GM18517 (cell line): ENCODE measurements at regions not wholly inside any gene's neighbourhood (a gene's known extent, or its start where the extent isn't known, plus 50 kb on each side); places are given as distances from the start of the nearest gene placed in this dataset.
"Not testable (repeated sequence)": the region's sequence is repeated elsewhere in the genome, so short reads cannot be mapped to it uniquely, and the experiment has no call there.

Source experiments
- ATAC-seq: cut with Tn5 transposase; IDR thresholded peaks from one replicate; pipeline ENCODE4 v1.9.1; 2021; ENCODE audit warnings: mild to moderate bottlenecking, moderate library complexity; ENCODE audit not compliant: unreplicated experiment

- no peak for ATAC-seq
Measured at GRCh38 chr3:81995329-81995728, 233.9 kb upstream of the GBE1 start.

GRCh38 chr3:81989758-81990157, 228.3 kb upstream of the GBE1 start:
- ATAC-seq: no peak

- ATAC-seq: no peak
Measured at GRCh38 chr3:81989274-81989673, 227.8 kb upstream of the GBE1 start.

- ATAC-seq: not testable (repeated sequence)
Measured at GRCh38 chr3:81987412-81987811, 226.0 kb upstream of the GBE1 start.

- ATAC-seq: no peak
Measured at GRCh38 chr3:81985996-81986723, 224.7 kb upstream of the GBE1 start.

- no peak for ATAC-seq
Measured at GRCh38 chr3:81983382-81983781, 221.9 kb upstream of the GBE1 start.

- no peak for ATAC-seq
Measured at GRCh38 chr3:81980596-81981494, 219.4 kb upstream of the GBE1 start.

- ATAC-seq: no peak
Measured at GRCh38 chr3:81974751-81975150, 213.3 kb upstream of the GBE1 start.

- ATAC-seq: no peak
Measured at GRCh38 chr3:81968658-81969057, 207.2 kb upstream of the GBE1 start.

GRCh38 chr3:81967393-81967792, 205.9 kb upstream of the GBE1 start:
- no peak for ATAC-seq

- ATAC-seq: no peak
Measured at GRCh38 chr3:81965696-81966095, 204.3 kb upstream of the GBE1 start.

- ATAC-seq: no peak
Measured at GRCh38 chr3:81962396-81962795, 201.0 kb upstream of the GBE1 start.

- ATAC-seq: no peak
Measured at GRCh38 chr3:81958972-81959640, 197.7 kb upstream of the GBE1 start.

GRCh38 chr3:81955878-81956277, 194.4 kb upstream of the GBE1 start:
- ATAC-seq: no peak

GRCh38 chr3:81953111-81953510, 191.7 kb upstream of the GBE1 start:
- no peak for ATAC-seq

GRCh38 chr3:81952141-81952540, 190.7 kb upstream of the GBE1 start:
- ATAC-seq: no peak

GRCh38 chr3:81951636-81952035, 190.2 kb upstream of the GBE1 start:
- ATAC-seq: no peak

GRCh38 chr3:81951106-81951505, 189.7 kb upstream of the GBE1 start:
- ATAC-seq: no peak

GRCh38 chr3:81947359-81947758, 185.9 kb upstream of the GBE1 start:
- ATAC-seq: no peak

- ATAC-seq: no peak
Measured at GRCh38 chr3:81938681-81939080, 177.2 kb upstream of the GBE1 start.

GRCh38 chr3:81936817-81937216, 175.4 kb upstream of the GBE1 start:
- no peak for ATAC-seq

GRCh38 chr3:81932681-81933080, 171.2 kb upstream of the GBE1 start:
- ATAC-seq: no peak
